ENCODE measurements at regions not wholly inside any gene's neighbourhood (a gene's known extent, or its start where the extent isn't known, plus 50 kb on each side); places are given as distances from the start of the nearest gene placed in this dataset.

DNA sequence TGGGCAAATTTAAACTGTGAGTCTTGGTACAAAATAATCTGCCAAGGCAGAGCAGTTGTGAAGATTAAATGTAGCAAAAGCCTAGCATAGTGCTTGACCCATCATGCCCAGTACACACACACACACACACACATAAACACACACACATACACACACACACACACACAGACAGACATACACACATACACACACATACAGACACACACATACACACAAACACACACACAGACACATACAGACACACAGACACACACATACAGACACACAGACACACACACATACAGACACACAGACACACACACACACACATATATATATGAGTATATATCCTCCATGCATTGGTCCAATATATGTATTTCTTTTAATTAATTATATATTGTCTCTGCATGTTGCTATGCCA lies 328.8 kb upstream of the DNAJC19 start (continued):
- TF ChIP-seq, protein P1, sequence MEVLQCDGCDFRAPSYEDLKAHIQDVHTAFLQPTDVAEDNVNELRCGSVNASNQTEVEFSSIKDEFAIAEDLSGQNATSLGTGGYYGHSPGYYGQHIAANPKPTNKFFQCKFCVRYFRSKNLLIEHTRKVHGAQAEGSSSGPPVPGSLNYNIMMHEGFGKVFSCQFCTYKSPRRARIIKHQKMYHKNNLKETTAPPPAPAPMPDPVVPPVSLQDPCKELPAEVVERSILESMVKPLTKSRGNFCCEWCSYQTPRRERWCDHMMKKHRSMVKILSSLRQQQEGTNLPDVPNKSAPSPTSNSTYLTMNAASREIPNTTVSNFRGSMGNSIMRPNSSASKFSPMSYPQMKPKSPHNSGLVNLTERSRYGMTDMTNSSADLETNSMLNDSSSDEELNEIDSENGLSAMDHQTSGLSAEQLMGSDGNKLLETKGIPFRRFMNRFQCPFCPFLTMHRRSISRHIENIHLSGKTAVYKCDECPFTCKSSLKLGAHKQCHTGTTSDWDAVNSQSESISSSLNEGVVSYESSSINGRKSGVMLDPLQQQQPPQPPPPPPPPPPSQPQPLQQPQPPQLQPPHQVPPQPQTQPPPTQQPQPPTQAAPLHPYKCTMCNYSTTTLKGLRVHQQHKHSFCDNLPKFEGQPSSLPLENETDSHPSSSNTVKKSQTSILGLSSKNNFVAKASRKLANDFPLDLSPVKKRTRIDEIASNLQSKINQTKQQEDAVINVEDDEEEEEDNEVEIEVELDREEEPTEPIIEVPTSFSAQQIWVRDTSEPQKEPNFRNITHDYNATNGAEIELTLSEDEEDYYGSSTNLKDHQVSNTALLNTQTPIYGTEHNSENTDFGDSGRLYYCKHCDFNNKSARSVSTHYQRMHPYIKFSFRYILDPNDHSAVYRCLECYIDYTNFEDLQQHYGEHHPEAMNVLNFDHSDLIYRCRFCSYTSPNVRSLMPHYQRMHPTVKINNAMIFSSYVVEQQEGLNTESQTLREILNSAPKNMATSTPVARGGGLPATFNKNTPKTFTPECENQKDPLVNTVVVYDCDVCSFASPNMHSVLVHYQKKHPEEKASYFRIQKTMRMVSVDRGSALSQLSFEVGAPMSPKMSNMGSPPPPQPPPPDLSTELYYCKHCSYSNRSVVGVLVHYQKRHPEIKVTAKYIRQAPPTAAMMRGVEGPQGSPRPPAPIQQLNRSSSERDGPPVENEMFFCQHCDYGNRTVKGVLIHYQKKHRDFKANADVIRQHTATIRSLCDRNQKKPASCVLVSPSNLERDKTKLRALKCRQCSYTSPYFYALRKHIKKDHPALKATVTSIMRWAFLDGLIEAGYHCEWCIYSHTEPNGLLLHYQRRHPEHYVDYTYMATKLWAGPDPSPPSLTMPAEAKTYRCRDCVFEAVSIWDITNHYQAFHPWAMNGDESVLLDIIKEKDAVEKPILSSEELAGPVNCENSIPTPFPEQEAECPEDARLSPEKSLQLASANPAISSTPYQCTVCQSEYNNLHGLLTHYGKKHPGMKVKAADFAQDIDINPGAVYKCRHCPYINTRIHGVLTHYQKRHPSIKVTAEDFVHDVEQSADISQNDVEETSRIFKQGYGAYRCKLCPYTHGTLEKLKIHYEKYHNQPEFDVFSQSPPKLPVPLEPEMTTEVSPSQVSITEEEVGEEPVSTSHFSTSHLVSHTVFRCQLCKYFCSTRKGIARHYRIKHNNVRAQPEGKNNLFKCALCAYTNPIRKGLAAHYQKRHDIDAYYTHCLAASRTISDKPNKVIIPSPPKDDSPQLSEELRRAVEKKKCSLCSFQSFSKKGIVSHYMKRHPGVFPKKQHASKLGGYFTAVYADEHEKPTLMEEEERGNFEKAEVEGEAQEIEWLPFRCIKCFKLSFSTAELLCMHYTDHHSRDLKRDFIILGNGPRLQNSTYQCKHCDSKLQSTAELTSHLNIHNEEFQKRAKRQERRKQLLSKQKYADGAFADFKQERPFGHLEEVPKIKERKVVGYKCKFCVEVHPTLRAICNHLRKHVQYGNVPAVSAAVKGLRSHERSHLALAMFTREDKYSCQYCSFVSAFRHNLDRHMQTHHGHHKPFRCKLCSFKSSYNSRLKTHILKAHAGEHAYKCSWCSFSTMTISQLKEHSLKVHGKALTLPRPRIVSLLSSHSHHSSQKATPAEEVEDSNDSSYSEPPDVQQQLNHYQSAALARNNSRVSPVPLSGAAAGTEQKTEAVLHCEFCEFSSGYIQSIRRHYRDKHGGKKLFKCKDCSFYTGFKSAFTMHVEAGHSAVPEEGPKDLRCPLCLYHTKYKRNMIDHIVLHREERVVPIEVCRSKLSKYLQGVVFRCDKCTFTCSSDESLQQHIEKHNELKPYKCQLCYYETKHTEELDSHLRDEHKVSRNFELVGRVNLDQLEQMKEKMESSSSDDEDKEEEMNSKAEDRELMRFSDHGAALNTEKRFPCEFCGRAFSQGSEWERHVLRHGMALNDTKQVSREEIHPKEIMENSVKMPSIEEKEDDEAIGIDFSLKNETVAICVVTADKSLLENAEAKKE (CRISPR knock-in tag; IDR thresholded peaks at IDR 0.05) = no peak
- TF ChIP-seq CREB1 (CRISPR knock-in tag; IDR thresholded peaks at IDR 0.05; ENCODE audit: low read depth) = no peak
- no peak for TF ChIP-seq STAT1 (IDR thresholded peaks at IDR 0.05; ENCODE audit: unreplicated experiment)
- TF ChIP-seq, protein P2, sequence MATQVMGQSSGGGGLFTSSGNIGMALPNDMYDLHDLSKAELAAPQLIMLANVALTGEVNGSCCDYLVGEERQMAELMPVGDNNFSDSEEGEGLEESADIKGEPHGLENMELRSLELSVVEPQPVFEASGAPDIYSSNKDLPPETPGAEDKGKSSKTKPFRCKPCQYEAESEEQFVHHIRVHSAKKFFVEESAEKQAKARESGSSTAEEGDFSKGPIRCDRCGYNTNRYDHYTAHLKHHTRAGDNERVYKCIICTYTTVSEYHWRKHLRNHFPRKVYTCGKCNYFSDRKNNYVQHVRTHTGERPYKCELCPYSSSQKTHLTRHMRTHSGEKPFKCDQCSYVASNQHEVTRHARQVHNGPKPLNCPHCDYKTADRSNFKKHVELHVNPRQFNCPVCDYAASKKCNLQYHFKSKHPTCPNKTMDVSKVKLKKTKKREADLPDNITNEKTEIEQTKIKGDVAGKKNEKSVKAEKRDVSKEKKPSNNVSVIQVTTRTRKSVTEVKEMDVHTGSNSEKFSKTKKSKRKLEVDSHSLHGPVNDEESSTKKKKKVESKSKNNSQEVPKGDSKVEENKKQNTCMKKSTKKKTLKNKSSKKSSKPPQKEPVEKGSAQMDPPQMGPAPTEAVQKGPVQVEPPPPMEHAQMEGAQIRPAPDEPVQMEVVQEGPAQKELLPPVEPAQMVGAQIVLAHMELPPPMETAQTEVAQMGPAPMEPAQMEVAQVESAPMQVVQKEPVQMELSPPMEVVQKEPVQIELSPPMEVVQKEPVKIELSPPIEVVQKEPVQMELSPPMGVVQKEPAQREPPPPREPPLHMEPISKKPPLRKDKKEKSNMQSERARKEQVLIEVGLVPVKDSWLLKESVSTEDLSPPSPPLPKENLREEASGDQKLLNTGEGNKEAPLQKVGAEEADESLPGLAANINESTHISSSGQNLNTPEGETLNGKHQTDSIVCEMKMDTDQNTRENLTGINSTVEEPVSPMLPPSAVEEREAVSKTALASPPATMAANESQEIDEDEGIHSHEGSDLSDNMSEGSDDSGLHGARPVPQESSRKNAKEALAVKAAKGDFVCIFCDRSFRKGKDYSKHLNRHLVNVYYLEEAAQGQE (IDR thresholded peaks at IDR 0.05; ENCODE audit: unreplicated experiment) = no peak
- no peak for TF ChIP-seq ETS1 (IDR thresholded peaks at IDR 0.05)

Data from GM23338 (cell line).